ENCODE measurements at regions not wholly inside any gene's neighbourhood (a gene's known extent, or its start where the extent isn't known, plus 50 kb on each side); places are given as distances from the start of the nearest gene placed in this dataset.

GRCh38 chr13:59346999-59347723 lies 816.6 kb downstream of the DIAPH3 start:
- DNase-seq (ENCODE audit: insufficient read length, low spot score) (no peak), FAIRE-seq (no peak)
- TF ChIP-seq POU2F2 (IDR thresholded peaks at IDR 0.05; ENCODE audit: low read depth, low read length), result no peak
- no peak for TF ChIP-seq POLR2AphosphoS5 (IDR thresholded peaks at IDR 0.05; ENCODE audit: low read depth, low read length)

GRCh38 chr13:59348617-59349016 lies 815.1 kb downstream of the DIAPH3 start:
- no peak for FAIRE-seq
- TF ChIP-seq POU2F2 (IDR thresholded peaks at IDR 0.05; ENCODE audit: low read depth, low read length) (no peak), POLR2A (IDR thresholded peaks at IDR 0.05; ENCODE audit: low read depth, low read length) (no peak), PAX5 (IDR thresholded peaks at IDR 0.05; ENCODE audit: insufficient read depth, low read length, severe bottlenecking) (no peak), POLR2AphosphoS5 (IDR thresholded peaks at IDR 0.05; ENCODE audit: low read depth, low read length) (no peak)

GRCh38 chr13:59352600-59352999 lies 811.1 kb downstream of the DIAPH3 start:
- FAIRE-seq, result no peak
- DNase-seq (ENCODE audit: insufficient read length, low spot score), result no peak
- no peak for TF ChIP-seq TAF1 (IDR thresholded peaks at IDR 0.05; ENCODE audit: low read depth, low read length)
- no peak for TF ChIP-seq PAX5 (IDR thresholded peaks at IDR 0.05; ENCODE audit: insufficient read depth, low read length, severe bottlenecking)
- TF ChIP-seq POLR2AphosphoS5 (IDR thresholded peaks at IDR 0.05; ENCODE audit: low read depth, low read length), result no peak
- TF ChIP-seq SPI1 (IDR thresholded peaks at IDR 0.05; ENCODE audit: low read depth, low read length), result no peak
- TF ChIP-seq POU2F2 (IDR thresholded peaks at IDR 0.05; ENCODE audit: low read depth, low read length), result no peak
- TF ChIP-seq POLR2A (IDR thresholded peaks at IDR 0.05; ENCODE audit: low read depth, low read length), result no peak

More at GRCh38 chr13:59348617-59349016, 815.1 kb downstream of the DIAPH3 start:
- no peak for DNase-seq (ENCODE audit: insufficient read length, low spot score)

GRCh38 chr13:59354665-59355369 lies 808.9 kb downstream of the DIAPH3 start:
- TF ChIP-seq PAX5 (IDR thresholded peaks at IDR 0.05; ENCODE audit: insufficient read depth, low read length, severe bottlenecking) (no peak), POLR2A (IDR thresholded peaks at IDR 0.05; ENCODE audit: low read depth, low read length) (no peak), POU2F2 (IDR thresholded peaks at IDR 0.05; ENCODE audit: low read depth, low read length) (no peak), SPI1 (IDR thresholded peaks at IDR 0.05; ENCODE audit: low read depth, low read length) (no peak), POLR2AphosphoS5 (IDR thresholded peaks at IDR 0.05; ENCODE audit: low read depth, low read length) (no peak), TAF1 (IDR thresholded peaks at IDR 0.05; ENCODE audit: low read depth, low read length) (no peak)
- FAIRE-seq (no peak), DNase-seq (ENCODE audit: insufficient read length, low spot score) (no peak)

- FAIRE-seq (no peak), DNase-seq (ENCODE audit: insufficient read length, low spot score) (no peak)
- TF ChIP-seq POU2F2 (IDR thresholded peaks at IDR 0.05; ENCODE audit: low read depth, low read length), result no peak
- no peak for TF ChIP-seq PAX5 (IDR thresholded peaks at IDR 0.05; ENCODE audit: insufficient read depth, low read length, severe bottlenecking)
- TF ChIP-seq POLR2A (IDR thresholded peaks at IDR 0.05; ENCODE audit: low read depth, low read length), result no peak
- TF ChIP-seq SPI1 (IDR thresholded peaks at IDR 0.05; ENCODE audit: low read depth, low read length), result no peak
- TF ChIP-seq POLR2AphosphoS5 (IDR thresholded peaks at IDR 0.05; ENCODE audit: low read depth, low read length), result no peak
- no peak for TF ChIP-seq TAF1 (IDR thresholded peaks at IDR 0.05; ENCODE audit: low read depth, low read length)
Observed at GRCh38 chr13:59356607-59357006, 807.1 kb downstream of the DIAPH3 start.

- no peak for TF ChIP-seq POU2F2 (IDR thresholded peaks at IDR 0.05; ENCODE audit: low read depth, low read length)
- no peak for TF ChIP-seq TAF1 (IDR thresholded peaks at IDR 0.05; ENCODE audit: low read depth, low read length)
- no peak for TF ChIP-seq POLR2AphosphoS5 (IDR thresholded peaks at IDR 0.05; ENCODE audit: low read depth, low read length)
- no peak for TF ChIP-seq POLR2A (IDR thresholded peaks at IDR 0.05; ENCODE audit: low read depth, low read length)
- no peak for TF ChIP-seq PAX5 (IDR thresholded peaks at IDR 0.05; ENCODE audit: insufficient read depth, low read length, severe bottlenecking)
- TF ChIP-seq SPI1 (IDR thresholded peaks at IDR 0.05; ENCODE audit: low read depth, low read length), result no peak
- DNase-seq (ENCODE audit: insufficient read length, low spot score) (no peak), FAIRE-seq (no peak)
Observed at GRCh38 chr13:59358014-59358413, 805.7 kb downstream of the DIAPH3 start.

GRCh38 chr13:59360108-59360507 lies 803.6 kb downstream of the DIAPH3 start:
- FAIRE-seq, result no peak
- no peak for TF ChIP-seq POU2F2 (IDR thresholded peaks at IDR 0.05; ENCODE audit: low read depth, low read length)
- TF ChIP-seq POLR2AphosphoS5 (IDR thresholded peaks at IDR 0.05; ENCODE audit: low read depth, low read length), result no peak
- no peak for TF ChIP-seq SPI1 (IDR thresholded peaks at IDR 0.05; ENCODE audit: low read depth, low read length)
- no peak for TF ChIP-seq PAX5 (IDR thresholded peaks at IDR 0.05; ENCODE audit: insufficient read depth, low read length, severe bottlenecking)
- no peak for TF ChIP-seq TAF1 (IDR thresholded peaks at IDR 0.05; ENCODE audit: low read depth, low read length)
- no peak for TF ChIP-seq POLR2A (IDR thresholded peaks at IDR 0.05; ENCODE audit: low read depth, low read length)
- no peak for DNase-seq (ENCODE audit: insufficient read length, low spot score)

- no peak for FAIRE-seq
- no peak for TF ChIP-seq TAF1 (IDR thresholded peaks at IDR 0.05; ENCODE audit: low read depth, low read length)
- no peak for DNase-seq (ENCODE audit: insufficient read length, low spot score)
Observed at GRCh38 chr13:59360916-59361315, 802.8 kb downstream of the DIAPH3 start.

- DNase-seq (ENCODE audit: insufficient read length, low spot score) (no peak), FAIRE-seq (no peak)
- TF ChIP-seq POU2F2 (IDR thresholded peaks at IDR 0.05; ENCODE audit: low read depth, low read length) (no peak), POLR2A (IDR thresholded peaks at IDR 0.05; ENCODE audit: low read depth, low read length) (no peak), TAF1 (IDR thresholded peaks at IDR 0.05; ENCODE audit: low read depth, low read length) (no peak), SPI1 (IDR thresholded peaks at IDR 0.05; ENCODE audit: low read depth, low read length) (no peak), POLR2AphosphoS5 (IDR thresholded peaks at IDR 0.05; ENCODE audit: low read depth, low read length) (no peak)
Observed at GRCh38 chr13:59363313-59363712, 800.4 kb downstream of the DIAPH3 start.

- FAIRE-seq, result no peak
- TF ChIP-seq SPI1 (IDR thresholded peaks at IDR 0.05; ENCODE audit: low read depth, low read length) (no peak), POLR2AphosphoS5 (IDR thresholded peaks at IDR 0.05; ENCODE audit: low read depth, low read length) (no peak), PAX5 (IDR thresholded peaks at IDR 0.05; ENCODE audit: insufficient read depth, low read length, severe bottlenecking) (no peak), TAF1 (IDR thresholded peaks at IDR 0.05; ENCODE audit: low read depth, low read length) (no peak), POU2F2 (IDR thresholded peaks at IDR 0.05; ENCODE audit: low read depth, low read length) (no peak), POLR2A (IDR thresholded peaks at IDR 0.05; ENCODE audit: low read depth, low read length) (no peak)
- no peak for DNase-seq (ENCODE audit: insufficient read length, low spot score)
Observed at GRCh38 chr13:59363947-59364346, 799.8 kb downstream of the DIAPH3 start.

All from GM12891 (cell line).